LoVo (cell line): ENCODE measurements at regions not wholly inside any gene's neighbourhood (a gene's known extent, or its start where the extent isn't known, plus 50 kb on each side); places are given as distances from the start of the nearest gene placed in this dataset.

Experiments
- DNase-seq: peaks from one replicate; pipeline ENCODE4 v3.0.0-alpha.2; 2016; ENCODE audit warnings: low spot score

GRCh38 chr5:13477118-13477737, 467.3 kb downstream of the DNAH5 start:
- no peak for DNase-seq

DNA sequence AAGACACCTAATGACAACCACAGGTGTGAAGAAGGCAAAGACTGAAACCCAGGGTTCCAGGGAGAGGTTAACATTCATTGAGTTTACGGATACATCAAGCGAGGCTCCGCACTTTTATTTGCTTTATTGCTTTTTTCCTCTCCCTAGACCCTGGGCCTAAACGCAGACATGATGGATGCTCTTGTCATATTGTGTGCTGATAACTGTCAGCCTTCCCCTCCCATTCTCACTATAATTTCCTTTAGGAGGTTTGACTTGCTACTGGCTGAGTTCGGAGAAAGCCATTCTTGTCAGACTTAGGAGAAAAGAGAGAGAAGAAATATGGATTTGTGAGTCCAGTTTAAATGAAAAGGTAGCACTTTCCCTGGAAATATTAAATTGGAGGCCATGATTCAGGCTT, 471.6 kb downstream of the DNAH5 start:
- no peak for DNase-seq

GRCh38 chr5:13470975-13471374, 473.5 kb downstream of the DNAH5 start:
- no peak for DNase-seq

DNA sequence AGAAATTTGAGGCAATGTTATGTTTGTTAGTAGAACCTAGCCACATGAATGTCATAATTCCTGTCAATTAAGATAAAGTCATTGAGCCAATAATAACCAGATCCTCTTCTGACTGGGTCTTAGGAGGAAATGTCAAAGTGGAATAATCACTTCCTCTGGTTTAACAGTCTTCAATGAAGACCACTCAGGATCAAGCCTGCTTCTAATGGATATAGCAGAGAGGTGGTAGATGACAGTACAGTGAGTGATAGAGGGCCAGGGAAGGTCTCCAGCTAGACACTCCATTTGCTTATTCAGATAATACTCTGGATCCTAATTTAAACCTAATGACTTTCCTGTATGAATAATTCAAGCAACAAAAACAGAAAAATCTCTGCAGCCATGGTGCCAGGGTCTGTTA, 474.2 kb downstream of the DNAH5 start:
- no peak for DNase-seq

GRCh38 chr5:13464532-13465193, 479.8 kb downstream of the DNAH5 start:
- no peak for DNase-seq

- no peak for DNase-seq
These were observed 483.9 kb downstream of the DNAH5 start for GRCh38 chr5:13460587-13460986.

GRCh38 chr5:13454050-13454449, 490.4 kb downstream of the DNAH5 start:
- no peak for DNase-seq

DNA sequence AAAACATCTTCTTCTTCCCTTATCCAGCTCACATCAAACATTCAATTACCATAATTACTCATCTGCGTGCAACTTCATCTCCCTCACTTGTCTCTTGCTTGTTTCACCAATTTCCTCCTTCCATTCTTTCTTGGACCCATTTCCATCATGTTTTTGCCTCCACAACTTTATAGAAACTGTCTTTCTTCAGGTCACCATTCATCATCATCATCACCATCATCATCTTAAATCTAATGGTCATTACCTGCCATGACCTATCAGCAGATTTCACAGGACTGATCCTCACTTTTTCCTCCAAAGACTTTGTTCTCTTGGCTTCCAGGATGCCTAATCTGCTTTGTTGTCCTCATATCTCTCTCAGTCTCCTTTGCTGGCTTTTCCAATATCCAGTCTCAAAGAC, 495.6 kb downstream of the DNAH5 start:
- no peak for DNase-seq

GRCh38 chr5:13439430-13439829, 505.1 kb downstream of the DNAH5 start:
- no peak for DNase-seq

DNA sequence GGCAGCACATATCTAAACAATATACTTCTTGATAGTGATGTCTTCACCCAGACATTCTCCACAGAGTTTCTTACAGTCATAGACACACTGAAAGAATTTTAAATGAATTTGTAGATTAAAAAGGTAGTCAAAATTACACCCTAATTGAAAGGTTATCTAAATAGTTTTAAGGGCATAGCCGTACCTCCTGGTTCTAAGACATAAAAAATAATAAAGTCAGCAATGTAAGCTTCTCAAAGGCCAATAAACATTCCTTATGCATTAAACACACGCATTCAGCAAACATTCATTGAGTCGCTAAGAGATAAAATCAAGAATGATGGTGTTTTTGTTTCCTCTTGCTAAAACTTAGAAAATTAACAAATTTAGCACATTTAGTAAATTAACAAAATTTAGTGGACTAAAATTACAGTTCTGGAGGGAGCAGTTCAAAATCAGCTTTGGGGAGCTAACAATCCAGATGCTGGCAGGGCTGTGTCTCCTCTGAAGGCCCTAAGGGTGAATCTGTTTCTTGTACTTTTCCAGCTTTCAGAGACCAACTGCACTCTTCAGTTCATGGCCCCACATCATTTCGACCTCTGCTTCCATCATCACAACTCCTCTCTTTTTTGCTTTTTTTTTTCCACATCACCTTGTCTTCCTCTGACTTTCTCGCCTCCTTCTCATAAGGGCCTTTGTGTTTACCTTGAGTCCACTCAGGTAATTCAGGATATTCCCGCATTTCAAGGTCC, 516.5 kb downstream of the DNAH5 start:
- no peak for DNase-seq

DNA sequence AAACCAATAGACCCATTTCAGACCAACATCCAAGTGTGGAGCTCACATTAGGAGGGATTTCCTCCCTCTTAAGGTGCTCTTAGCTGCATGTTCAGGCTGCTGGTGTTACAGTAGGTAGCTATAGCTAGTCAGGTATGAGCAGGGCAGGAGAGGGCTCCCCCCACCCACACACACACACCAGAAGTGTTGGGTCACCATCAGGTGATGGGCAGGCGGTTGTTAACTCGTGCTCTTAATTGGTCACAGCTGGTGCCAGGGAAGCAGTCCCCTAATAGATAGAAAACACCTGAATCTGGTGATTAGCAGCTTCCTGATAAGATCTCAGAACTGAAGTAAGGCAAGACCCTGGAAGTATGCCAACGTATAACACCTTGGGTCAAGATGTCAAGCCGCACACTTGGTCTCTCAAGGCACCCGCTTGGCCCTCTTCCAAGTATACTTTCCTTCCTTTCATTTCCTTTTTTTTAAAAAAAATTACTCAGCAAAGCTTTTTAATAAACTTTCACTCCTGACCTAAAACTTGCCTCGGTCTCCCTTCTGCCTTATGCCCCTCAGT, 532.4 kb downstream of the DNAH5 start:
- no peak for DNase-seq

DNA sequence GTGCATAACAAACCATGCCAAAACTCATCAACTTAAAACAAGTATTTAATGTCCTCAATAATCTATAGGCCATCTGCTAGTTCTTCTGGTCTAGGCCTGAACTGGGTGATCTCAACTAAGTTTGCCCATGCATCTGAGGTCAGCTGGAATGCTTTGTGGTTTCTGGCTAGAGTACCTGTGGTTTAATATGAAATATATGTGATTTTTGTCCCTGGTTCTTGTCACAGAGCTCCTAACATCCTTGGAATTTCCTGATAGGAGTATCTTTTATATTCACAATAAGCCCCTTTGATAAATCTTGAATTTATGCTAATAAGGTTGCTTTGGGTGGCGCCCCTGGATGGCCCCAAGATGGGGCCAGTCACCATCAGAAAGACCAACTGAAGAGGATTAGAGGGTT, 535.9 kb downstream of the DNAH5 start:
- no peak for DNase-seq

DNA sequence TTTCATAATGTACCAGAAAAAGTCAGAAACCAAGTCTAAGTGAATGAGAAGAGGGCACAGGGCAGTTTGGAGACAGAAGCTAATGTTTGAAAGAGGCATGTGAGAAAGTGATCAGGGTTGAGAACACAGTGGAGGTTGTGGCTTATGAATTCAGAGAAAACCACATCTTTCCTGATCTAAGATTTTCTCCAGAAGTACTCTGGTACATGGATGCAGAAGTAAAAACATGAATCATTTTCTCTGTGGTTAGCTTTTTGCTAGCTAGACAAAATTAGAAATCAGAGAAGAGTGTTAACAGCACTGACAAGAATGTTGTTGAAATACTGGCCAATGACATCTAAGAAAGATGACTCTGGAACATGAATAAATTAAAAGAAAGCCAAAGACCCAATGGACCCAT, 541.1 kb downstream of the DNAH5 start:
- DNase-seq, result no peak

GRCh38 chr5:13385066-13385465, 559.4 kb downstream of the DNAH5 start:
- DNase-seq, result no peak

GRCh38 chr5:13382232-13382631, 562.3 kb downstream of the DNAH5 start:
- DNase-seq, result no peak

- DNase-seq, result no peak
These were observed 566.4 kb downstream of the DNAH5 start for GRCh38 chr5:13378091-13378490.

DNA sequence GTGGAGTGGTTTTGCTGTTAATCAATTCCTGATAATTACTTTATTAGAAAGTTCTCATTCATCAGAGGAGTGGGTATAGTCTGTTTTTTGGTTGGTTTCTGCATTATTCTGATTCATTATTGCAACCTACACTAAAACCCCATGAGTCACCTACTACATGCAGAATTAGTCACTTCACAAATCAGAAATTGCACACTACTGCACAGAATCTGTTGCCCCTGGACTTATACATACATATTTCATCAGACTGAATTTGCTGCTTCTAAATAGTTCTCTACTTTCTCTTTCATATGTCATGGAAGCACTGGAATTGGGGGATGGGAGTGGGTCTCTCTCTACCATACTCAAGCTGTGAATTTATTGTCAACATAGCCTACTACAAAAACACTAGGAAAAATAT, 585.1 kb downstream of the DNAH5 start:
- DNase-seq, result no peak

GRCh38 chr5:13358342-13358741, 586.1 kb downstream of the DNAH5 start:
- no peak for DNase-seq

GRCh38 chr5:13357929-13358328, 586.6 kb downstream of the DNAH5 start:
- no peak for DNase-seq

- DNase-seq, result no peak
These were observed 588.3 kb downstream of the DNAH5 start for GRCh38 chr5:13356226-13356625.

DNA sequence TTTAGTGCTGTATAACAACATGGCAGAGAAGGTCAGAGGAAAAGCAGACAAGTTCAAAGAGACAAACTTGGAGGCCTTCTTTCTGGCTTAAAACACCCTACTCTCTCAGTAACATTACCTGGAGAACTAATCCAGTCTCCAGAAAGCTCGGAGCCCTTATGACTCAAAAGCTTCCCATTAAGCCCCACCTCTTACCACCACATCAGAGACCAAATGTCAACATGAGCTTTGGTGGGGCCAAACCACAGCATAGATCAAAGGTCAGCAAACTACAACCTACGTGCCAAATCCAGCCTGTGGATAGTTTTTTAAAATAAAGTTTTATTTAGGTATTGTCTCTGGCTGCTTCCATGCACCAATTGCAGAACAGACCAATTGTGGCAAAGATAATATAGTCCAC, 589.9 kb downstream of the DNAH5 start:
- peak; percentile 16 for DNase-seq

- DNase-seq, result no peak
These were observed 593.7 kb downstream of the DNAH5 start for GRCh38 chr5:13350767-13351166.

GRCh38 chr5:13348568-13348967, 595.9 kb downstream of the DNAH5 start:
- no peak for DNase-seq
